Cardiac muscle cell (in vitro differentiated cells and primary cell): ENCODE measurements at regions not wholly inside any gene's neighbourhood (a gene's known extent, or its start where the extent isn't known, plus 50 kb on each side); places are given as distances from the start of the nearest gene placed in this dataset.
A peak's percentile ranks its signal among the peaks of the same experiment; 100 is the strongest.

Source experiments
- DNase-seq, 2 donors: peaks; one replicate each; pipeline versions ENCODE4 v3.0.0 to v3.0.0-alpha.2; 2010 to 2017; ENCODE audit warnings: low read depth in 1 of 2, low spot score in 1 of 2
- H3K27ac ChIP-seq: fragments of 200-600 bp; sonication (generic); 2 replicates; pipeline ENCODE4 v1.5.1; 2016
- H3K27me3 ChIP-seq: fragments of 200-600 bp; sonication (generic); 2 replicates; pipeline ENCODE4 v1.6.0; 2016; ENCODE audit warnings: control low read depth
- H3K36me3 ChIP-seq: fragments of 200-600 bp; sonication (generic); 2 replicates; pipeline ENCODE4 v1.5.1; 2016; ENCODE audit warnings: control low read depth
- H3K4me1 ChIP-seq: fragments of 200-600 bp; sonication (generic); 2 replicates; pipeline ENCODE4 v1.8.1; 2017; ENCODE audit warnings: low read depth, mild to moderate bottlenecking, mixed run types
- H3K4me3 ChIP-seq: fragments of 200-600 bp; sonication (generic); 2 replicates; pipeline ENCODE4 v1.5.1; 2016; ENCODE audit warnings: mild to moderate bottlenecking
- H3K9me3 ChIP-seq: fragments of 200-600 bp; sonication (generic); 2 replicates; pipeline ENCODE4 v1.5.1; 2017; ENCODE audit warnings: low read depth, mild to moderate bottlenecking, control low read depth
- CTCF ChIP-seq: IDR thresholded peaks from 2 replicates; pipeline ENCODE4 v1.5.1; 2012; ENCODE audit warnings: low read depth, mild to moderate bottlenecking, low read length

GRCh38 chr7:112996331-112996871, 90.2 kb downstream of the GPR85 start:
- Histone ChIP-seq H3K4me3 (no peak overlapping the region), H3K27ac (no peak overlapping the region), H3K27me3 (no peaks in the 10 kb centered on the region), H3K4me1 (no peaks in the 10 kb centered on the region), H3K9me3 (no peaks in the 10 kb centered on the region), H3K36me3 (no peaks in the 10 kb centered on the region)
- no peak for DNase-seq
- TF ChIP-seq CTCF, result no peak

- Histone ChIP-seq H3K27me3 (no peaks in the 10 kb centered on the region), H3K4me1 (no peaks in the 10 kb centered on the region), H3K4me3 (no peak overlapping the region), H3K27ac (peak overlapping the region; percentile 58), H3K9me3 (no peaks in the 10 kb centered on the region), H3K36me3 (no peaks in the 10 kb centered on the region)
- peak; percentile 10 to 26 for DNase-seq
- no peak for TF ChIP-seq CTCF
These were observed 91.4 kb downstream of the GPR85 start for GRCh38 chr7:112995059-112995824.

GRCh38 chr7:112994656-112995055, 92.0 kb downstream of the GPR85 start:
- H3K9me3 ChIP-seq, result no peaks in the 10 kb centered on the region
- DNase-seq, result no peak
- H3K36me3 ChIP-seq, result no peaks in the 10 kb centered on the region
- no peak overlapping the region for H3K27ac ChIP-seq
- no peaks in the 10 kb centered on the region for H3K4me1 ChIP-seq
- H3K4me3 ChIP-seq, result no peak overlapping the region
- no peaks in the 10 kb centered on the region for H3K27me3 ChIP-seq
- no peak for TF ChIP-seq CTCF

- Histone ChIP-seq H3K27ac (no peak overlapping the region), H3K27me3 (no peaks in the 10 kb centered on the region), H3K9me3 (no peaks in the 10 kb centered on the region), H3K4me3 (no peak overlapping the region), H3K36me3 (no peaks in the 10 kb centered on the region), H3K4me1 (peaks cover 11% of the 10 kb centered on the region)
- TF ChIP-seq CTCF, result no peak
- DNase-seq, result peak in 1 of 2 donors; percentile 13
These were observed 96.0 kb downstream of the GPR85 start for GRCh38 chr7:112990624-112991023.

- Histone ChIP-seq H3K9me3 (no peaks in the 10 kb centered on the region), H3K27me3 (no peaks in the 10 kb centered on the region), H3K36me3 (no peaks in the 10 kb centered on the region), H3K27ac (no peak overlapping the region), H3K4me1 (peaks cover 18% of the 10 kb centered on the region), H3K4me3 (no peak overlapping the region)
- no peak for DNase-seq
- TF ChIP-seq CTCF, result no peak
These were observed 97.1 kb downstream of the GPR85 start for GRCh38 chr7:112989531-112989930.
